ENCODE measurements at regions not wholly inside any gene's neighbourhood (a gene's known extent, or its start where the extent isn't known, plus 50 kb on each side); places are given as distances from the start of the nearest gene placed in this dataset.

DNA sequence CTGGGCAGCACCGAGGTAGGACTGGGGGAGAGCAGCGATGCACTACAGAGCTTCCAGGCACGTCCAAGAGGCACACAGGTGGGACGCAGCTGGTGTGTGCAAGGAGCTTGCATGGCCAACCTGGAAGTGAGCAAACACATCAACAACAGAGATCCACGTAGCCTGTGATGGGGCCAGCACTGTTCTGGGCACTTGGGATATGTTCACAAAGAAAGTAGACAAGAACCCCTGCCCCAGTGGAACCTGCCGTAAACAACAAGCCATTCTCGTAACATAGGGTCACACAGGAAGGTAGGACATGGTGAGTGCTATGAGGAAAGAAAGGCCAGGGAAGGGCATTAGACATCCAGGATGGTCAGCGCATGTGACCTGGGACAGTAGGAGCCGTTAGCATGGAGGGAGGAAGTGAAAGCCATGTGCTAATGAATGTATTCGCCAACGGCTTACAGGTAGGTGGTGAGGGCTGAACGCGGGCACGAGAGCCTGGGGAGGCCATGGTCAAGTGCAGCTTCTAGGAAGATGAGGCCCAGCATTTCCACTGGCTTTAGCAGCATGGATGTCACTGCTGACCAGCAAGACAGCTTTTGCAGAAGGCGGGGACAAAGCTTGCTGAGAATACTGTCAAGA lies 105.5 kb downstream of the TEX26 start:
- TF ChIP-seq ZC3H10 (CRISPR knock-in tag; IDR thresholded peaks at IDR 0.05) (no peak), ZFP3 (CRISPR knock-in tag; IDR thresholded peaks at IDR 0.05) (no peak), ISL1 (CRISPR knock-in tag; IDR thresholded peaks at IDR 0.05) (no peak), TOX (CRISPR knock-in tag; IDR thresholded peaks at IDR 0.05; ENCODE audit: borderline replicate concordance) (no peak), ARNTL (CRISPR knock-in tag; IDR thresholded peaks at IDR 0.05; ENCODE audit: borderline replicate concordance, low read depth) (no peak), CSDC2 (CRISPR knock-in tag; IDR thresholded peaks at IDR 0.05) (no peak), ZFP30 (CRISPR knock-in tag; IDR thresholded peaks at IDR 0.05) (no peak), GLIS3 (CRISPR knock-in tag; IDR thresholded peaks at IDR 0.05) (no peak), BACH2 (CRISPR knock-in tag; IDR thresholded peaks at IDR 0.05; ENCODE audit: borderline replicate concordance) (no peak)
- TF ChIP-seq, protein P1, sequence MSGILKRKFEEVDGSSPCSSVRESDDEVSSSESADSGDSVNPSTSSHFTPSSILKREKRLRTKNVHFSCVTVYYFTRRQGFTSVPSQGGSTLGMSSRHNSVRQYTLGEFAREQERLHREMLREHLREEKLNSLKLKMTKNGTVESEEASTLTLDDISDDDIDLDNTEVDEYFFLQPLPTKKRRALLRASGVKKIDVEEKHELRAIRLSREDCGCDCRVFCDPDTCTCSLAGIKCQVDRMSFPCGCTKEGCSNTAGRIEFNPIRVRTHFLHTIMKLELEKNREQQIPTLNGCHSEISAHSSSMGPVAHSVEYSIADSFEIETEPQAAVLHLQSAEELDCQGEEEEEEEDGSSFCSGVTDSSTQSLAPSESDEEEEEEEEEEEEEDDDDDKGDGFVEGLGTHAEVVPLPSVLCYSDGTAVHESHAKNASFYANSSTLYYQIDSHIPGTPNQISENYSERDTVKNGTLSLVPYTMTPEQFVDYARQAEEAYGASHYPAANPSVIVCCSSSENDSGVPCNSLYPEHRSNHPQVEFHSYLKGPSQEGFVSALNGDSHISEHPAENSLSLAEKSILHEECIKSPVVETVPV (CRISPR knock-in tag; IDR thresholded peaks at IDR 0.05) = no peak
- TF ChIP-seq, protein P2, sequence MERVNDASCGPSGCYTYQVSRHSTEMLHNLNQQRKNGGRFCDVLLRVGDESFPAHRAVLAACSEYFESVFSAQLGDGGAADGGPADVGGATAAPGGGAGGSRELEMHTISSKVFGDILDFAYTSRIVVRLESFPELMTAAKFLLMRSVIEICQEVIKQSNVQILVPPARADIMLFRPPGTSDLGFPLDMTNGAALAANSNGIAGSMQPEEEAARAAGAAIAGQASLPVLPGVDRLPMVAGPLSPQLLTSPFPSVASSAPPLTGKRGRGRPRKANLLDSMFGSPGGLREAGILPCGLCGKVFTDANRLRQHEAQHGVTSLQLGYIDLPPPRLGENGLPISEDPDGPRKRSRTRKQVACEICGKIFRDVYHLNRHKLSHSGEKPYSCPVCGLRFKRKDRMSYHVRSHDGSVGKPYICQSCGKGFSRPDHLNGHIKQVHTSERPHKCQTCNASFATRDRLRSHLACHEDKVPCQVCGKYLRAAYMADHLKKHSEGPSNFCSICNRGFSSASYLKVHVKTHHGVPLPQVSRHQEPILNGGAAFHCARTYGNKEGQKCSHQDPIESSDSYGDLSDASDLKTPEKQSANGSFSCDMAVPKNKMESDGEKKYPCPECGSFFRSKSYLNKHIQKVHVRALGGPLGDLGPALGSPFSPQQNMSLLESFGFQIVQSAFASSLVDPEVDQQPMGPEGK (CRISPR knock-in tag; IDR thresholded peaks at IDR 0.05; ENCODE audit: borderline replicate concordance) = no peak
